Eye (tissue), 1 donor: ENCODE measurements at regions not wholly inside any gene's neighbourhood (a gene's known extent, or its start where the extent isn't known, plus 50 kb on each side); places are given as distances from the start of the nearest gene placed in this dataset.

Experiments used
- DNase-seq: peaks from one replicate; pipeline ENCODE4 v3.0.0-alpha.2; 2015

- DNase-seq: no peak
Observed at GRCh38 chr1:2919841-2920240, 101.4 kb upstream of the ACTRT2 start.

GRCh38 chr1:2920421-2921015 is 100.7 kb upstream of the ACTRT2 start:
- no peak for DNase-seq

GRCh38 chr1:2921970-2922686 is 99.1 kb upstream of the ACTRT2 start:
- DNase-seq: no peak

- no peak for DNase-seq
Observed at GRCh38 chr1:2923351-2923750, 97.9 kb upstream of the ACTRT2 start.

- no peak for DNase-seq
Observed at GRCh38 chr1:2925291-2925690, 96.0 kb upstream of the ACTRT2 start.

- DNase-seq: peak; percentile 50
Observed at GRCh38 chr1:2925918-2926317, 95.3 kb upstream of the ACTRT2 start.

- DNase-seq: no peak
Observed at GRCh38 chr1:2926447-2927055, 94.7 kb upstream of the ACTRT2 start.

GRCh38 chr1:2927393-2928360 is 93.6 kb upstream of the ACTRT2 start:
- DNase-seq: peak; percentile 71

- DNase-seq: peak; percentile 48
Observed at GRCh38 chr1:2928366-2929325, 92.6 kb upstream of the ACTRT2 start.

GRCh38 chr1:2929335-2929734 is 91.9 kb upstream of the ACTRT2 start:
- no peak for DNase-seq

- DNase-seq: no peak
Observed at GRCh38 chr1:2930016-2930815, 91.1 kb upstream of the ACTRT2 start.

GRCh38 chr1:2930913-2931723 is 90.1 kb upstream of the ACTRT2 start:
- DNase-seq: no peak

- DNase-seq: no peak
Observed at GRCh38 chr1:2931724-2932401, 89.4 kb upstream of the ACTRT2 start.

GRCh38 chr1:2932671-2933350 is 88.5 kb upstream of the ACTRT2 start:
- DNase-seq: no peak

- DNase-seq: no peak
Observed at GRCh38 chr1:2933431-2934155, 87.7 kb upstream of the ACTRT2 start.

- no peak for DNase-seq
Observed at GRCh38 chr1:2934156-2934540, 87.1 kb upstream of the ACTRT2 start.

GRCh38 chr1:2934642-2935081 is 86.6 kb upstream of the ACTRT2 start:
- no peak for DNase-seq

- DNase-seq: no peak
Observed at GRCh38 chr1:2935184-2935583, 86.1 kb upstream of the ACTRT2 start.
